GM23248 (cell line): ENCODE measurements at regions not wholly inside any gene's neighbourhood (a gene's known extent, or its start where the extent isn't known, plus 50 kb on each side); places are given as distances from the start of the nearest gene placed in this dataset.

Experiments used
- EZH2 ChIP-seq: fragments of 200-600 bp; sonication (generic); IDR thresholded peaks from 2 replicates; pipeline ENCODE4 v1.6.1; 2018; ENCODE audit warnings: antibody characterized with exemption, mild to moderate bottlenecking; ENCODE audit not compliant: insufficient read depth, poor library complexity, severe bottlenecking
- EZH2phosphoT487 ChIP-seq: fragments of 200-600 bp; sonication (generic); IDR thresholded peaks from 2 replicates; pipeline ENCODE4 v1.6.1; 2018; ENCODE audit warnings: antibody characterized with exemption, moderate library complexity, mild to moderate bottlenecking, low read depth; ENCODE audit not compliant: insufficient read depth

GRCh38 chr4:147332091-147332490, 148.8 kb upstream of the EDNRA start:
- TF ChIP-seq EZH2phosphoT487 = no peak
- TF ChIP-seq EZH2 = no peak
